Smooth muscle cell (in vitro differentiated cells): ENCODE measurements at regions not wholly inside any gene's neighbourhood (a gene's known extent, or its start where the extent isn't known, plus 50 kb on each side); places are given as distances from the start of the nearest gene placed in this dataset.

Experiments used
- DNase-seq: peaks from one replicate; lab custom pipeline; 2025; ENCODE audit not compliant: unreplicated experiment; lab: John Stamatoyannopoulos, UW
- H2AFZ ChIP-seq: fragments of 200-600 bp; sonication (generic); 2 replicates; pipeline ENCODE4 v1.6.0; 2016; ENCODE audit warnings: antibody characterized with exemption, low read depth, mild to moderate bottlenecking
- H3F3A ChIP-seq: fragments of 200-600 bp; sonication (generic); 2 replicates; pipeline ENCODE4 v1.6.0; 2017; ENCODE audit warnings: antibody characterized with exemption, low read depth
- H3K27ac ChIP-seq: fragments of 200-600 bp; sonication (generic); 2 replicates; pipeline ENCODE4 v1.5.1; 2016; ENCODE audit warnings: low read depth, mild to moderate bottlenecking
- H3K27me3 ChIP-seq: fragments of 200-600 bp; sonication (generic); 2 replicates; pipeline ENCODE4 v1.6.1; 2016; ENCODE audit warnings: low read depth, mild to moderate bottlenecking
- H3K36me3 ChIP-seq: fragments of 200-600 bp; sonication (generic); 2 replicates; pipeline ENCODE4 v1.5.1; 2016; ENCODE audit warnings: low read depth
- H3K4me1 ChIP-seq: fragments of 200-600 bp; sonication (generic); 2 replicates; pipeline ENCODE4 v1.5.1; 2016; ENCODE audit warnings: low read depth
- H3K4me2 ChIP-seq: fragments of 200-600 bp; sonication (generic); 2 replicates; pipeline ENCODE4 v1.6.0; 2016; ENCODE audit warnings: mild to moderate bottlenecking
- H3K4me3 ChIP-seq: fragments of 200-600 bp; sonication (generic); 2 replicates; pipeline ENCODE4 v1.5.1; 2016; ENCODE audit warnings: mild to moderate bottlenecking
- H3K79me2 ChIP-seq: fragments of 200-600 bp; sonication (generic); 2 replicates; pipeline ENCODE4 v1.6.0; 2016; ENCODE audit warnings: low read depth, mild to moderate bottlenecking
- H3K9ac ChIP-seq: fragments of 200-600 bp; sonication (generic); 2 replicates; pipeline ENCODE4 v1.6.0; 2016; ENCODE audit warnings: low read depth
- H3K9me3 ChIP-seq: fragments of 200-600 bp; sonication (generic); replicated peaks from 2 replicates; pipeline ENCODE4 v1.5.1; 2016; ENCODE audit warnings: low read depth
- H4K20me1 ChIP-seq: fragments of 200-600 bp; sonication (generic); 2 replicates; pipeline ENCODE4 v1.6.0; 2016; ENCODE audit warnings: low read depth
- CTCF ChIP-seq: fragments of 200-600 bp; sonication (generic); IDR thresholded peaks from 2 replicates; pipeline ENCODE4 v1.5.1; 2017; ENCODE audit warnings: borderline replicate concordance, mild to moderate bottlenecking, antibody characterized with exemption; ENCODE audit not compliant: insufficient read depth, poor library complexity, severe bottlenecking
- WGBS: methylation state at CpG from one replicate; pipeline ENCODE4 v1.1.7; 2016; ENCODE audit warnings: low lambda C conversion rate; 5-methylcytosine and 5-hydroxymethylcytosine counted together

DNA sequence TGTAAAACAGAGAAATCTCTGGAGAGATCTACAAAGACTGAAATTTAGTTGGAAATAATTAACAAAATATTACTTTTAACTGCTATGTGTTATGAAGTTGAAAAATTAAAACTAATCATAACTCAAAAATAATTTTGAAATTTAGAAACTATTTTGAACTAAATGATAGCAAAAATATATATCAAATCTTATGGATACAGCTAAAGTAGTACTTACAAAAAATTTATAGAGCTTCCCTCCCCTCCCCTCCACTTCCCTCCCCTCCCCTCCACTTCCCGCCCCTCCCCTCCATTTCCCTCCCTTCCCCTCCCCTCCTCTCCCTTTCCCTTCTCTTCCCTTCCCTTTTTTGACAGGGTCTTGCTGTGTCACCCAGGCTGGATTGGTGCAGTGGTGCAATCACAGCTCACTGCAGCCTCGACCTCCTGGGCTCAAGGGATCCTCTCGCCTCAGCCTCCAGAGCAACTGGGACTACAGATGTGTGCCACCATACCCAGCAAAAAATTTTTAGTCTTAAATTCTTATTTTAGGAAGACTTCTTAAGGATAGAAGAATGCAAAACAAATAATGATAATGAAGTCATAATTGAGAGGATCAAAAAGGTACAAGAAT, 87.2 kb upstream of the RGS17 start:
- no peak for DNase-seq
- WGBS, result 92% methylated on average over 2 of the region's 3 CpGs
- H3K36me3 ChIP-seq, result no peaks in the 10 kb centered on the region
- no peaks in the 10 kb centered on the region for H3K9me3 ChIP-seq
- H3K9ac ChIP-seq, result no peak overlapping the region
- no peak overlapping the region for H3K27ac ChIP-seq
- TF ChIP-seq CTCF, result no peak
- no peak overlapping the region for H3K4me3 ChIP-seq
- no peaks in the 10 kb centered on the region for H3K4me1 ChIP-seq
- no peaks in the 10 kb centered on the region for H3K79me2 ChIP-seq
- no peaks in the 10 kb centered on the region for H3F3A ChIP-seq
- H3K4me2 ChIP-seq, result no peak overlapping the region
- H2AFZ ChIP-seq, result no peak overlapping the region
- H4K20me1 ChIP-seq, result no peaks in the 10 kb centered on the region
- no peaks in the 10 kb centered on the region for H3K27me3 ChIP-seq

DNA sequence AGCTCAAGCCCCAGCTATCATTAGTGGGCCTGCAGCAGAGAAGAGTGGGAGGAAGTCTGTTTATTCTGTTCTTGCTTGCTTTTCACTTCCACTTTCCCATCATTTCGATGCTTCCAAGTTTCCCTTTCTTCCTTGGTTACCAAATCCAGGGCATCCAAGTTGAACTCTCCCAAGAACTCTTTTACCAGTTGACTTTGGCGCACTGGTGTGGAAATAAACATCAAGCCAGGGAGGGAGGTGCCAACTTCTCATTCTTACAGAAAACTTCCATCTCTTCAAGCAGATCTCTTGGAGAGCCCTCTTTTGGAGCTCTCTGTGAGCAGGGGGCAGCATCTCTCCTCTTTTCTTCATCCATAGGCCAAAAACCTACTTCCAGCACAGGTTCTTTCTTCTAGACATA, 85.7 kb upstream of the RGS17 start:
- 86% methylated on average over 2 of the region's 2 CpGs for WGBS
- H3K27me3 ChIP-seq, result no peaks in the 10 kb centered on the region
- H3K4me3 ChIP-seq, result no peak overlapping the region
- no peaks in the 10 kb centered on the region for H3F3A ChIP-seq
- no peaks in the 10 kb centered on the region for H3K9me3 ChIP-seq
- H3K4me1 ChIP-seq, result no peaks in the 10 kb centered on the region
- H3K9ac ChIP-seq, result no peak overlapping the region
- TF ChIP-seq CTCF, result no peak
- H2AFZ ChIP-seq, result no peak overlapping the region
- H3K36me3 ChIP-seq, result no peaks in the 10 kb centered on the region
- no peak for DNase-seq
- H4K20me1 ChIP-seq, result no peaks in the 10 kb centered on the region
- H3K4me2 ChIP-seq, result no peak overlapping the region
- H3K79me2 ChIP-seq, result no peaks in the 10 kb centered on the region
- H3K27ac ChIP-seq, result no peak overlapping the region

DNA sequence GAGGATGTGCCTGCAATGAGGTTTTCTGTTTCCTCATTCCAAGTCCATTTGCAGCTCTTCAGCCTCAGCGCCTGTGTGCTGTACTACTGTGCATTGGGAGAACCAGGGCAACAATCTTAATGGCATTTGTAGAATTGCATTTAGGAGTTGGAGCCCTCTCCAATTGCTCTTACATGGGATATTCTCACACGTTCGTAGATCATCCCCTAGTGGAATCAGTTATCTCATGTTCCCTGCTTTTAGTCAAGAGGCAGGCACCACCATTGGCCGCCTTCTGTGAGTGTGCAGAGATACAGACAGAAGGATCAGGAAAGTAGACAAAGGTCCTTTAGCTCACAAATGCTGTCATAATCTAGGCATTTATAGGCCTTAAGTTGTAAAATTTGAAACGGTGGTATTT, 84.2 kb upstream of the RGS17 start:
- 50% methylated on average over 5 of the region's 5 CpGs for WGBS
- Histone ChIP-seq H3K4me1 (peaks cover 6% of the 10 kb centered on the region), H3K27me3 (no peaks in the 10 kb centered on the region), H3K4me2 (no peak overlapping the region), H4K20me1 (no peaks in the 10 kb centered on the region), H3K9me3 (no peaks in the 10 kb centered on the region), H3K9ac (no peak overlapping the region), H2AFZ (no peak overlapping the region), H3K79me2 (no peaks in the 10 kb centered on the region), H3K27ac (no peak overlapping the region), H3K36me3 (no peaks in the 10 kb centered on the region), H3K4me3 (no peak overlapping the region), H3F3A (no peaks in the 10 kb centered on the region)
- no peak for TF ChIP-seq CTCF
- DNase-seq, result no peak

GRCh38 chr6:153214436-153214835, 83.4 kb upstream of the RGS17 start:
- H3F3A ChIP-seq, result no peaks in the 10 kb centered on the region
- 73% methylated on average over 1 of the region's 1 CpG for WGBS
- no peak for TF ChIP-seq CTCF
- H3K36me3 ChIP-seq, result no peaks in the 10 kb centered on the region
- peaks cover 6% of the 10 kb centered on the region for H3K4me1 ChIP-seq
- no peaks in the 10 kb centered on the region for H3K79me2 ChIP-seq
- H3K9ac ChIP-seq, result no peak overlapping the region
- DNase-seq, result no peak
- H3K9me3 ChIP-seq, result no peaks in the 10 kb centered on the region
- H3K4me2 ChIP-seq, result no peak overlapping the region
- no peak overlapping the region for H3K4me3 ChIP-seq
- H4K20me1 ChIP-seq, result no peaks in the 10 kb centered on the region
- no peak overlapping the region for H2AFZ ChIP-seq
- H3K27ac ChIP-seq, result no peak overlapping the region
- H3K27me3 ChIP-seq, result no peaks in the 10 kb centered on the region
